WERI-Rb-1 (cell line): ENCODE measurements at regions not wholly inside any gene's neighbourhood (a gene's known extent, or its start where the extent isn't known, plus 50 kb on each side); places are given as distances from the start of the nearest gene placed in this dataset.

ENCODE experiments used
- DNase-seq: peaks from one replicate; pipeline ENCODE4 v3.0.0-alpha.2; 2020
- H3K27ac ChIP-seq: fragments of 250-450 bp; sonication (Bioruptor Pico); 2 replicates; pipeline ENCODE4 v1.5.1; 2020; ENCODE audit warnings: mild to moderate bottlenecking, moderate library complexity
- H3K27me3 ChIP-seq: fragments of 250-450 bp; sonication (Bioruptor Pico); 2 replicates; pipeline ENCODE4 v1.5.1; 2021; ENCODE audit warnings: mild to moderate bottlenecking, low read depth, moderate library complexity; ENCODE audit not compliant: insufficient read depth, severe bottlenecking
- H3K36me3 ChIP-seq: fragments of 250-450 bp; sonication (Bioruptor Pico); 2 replicates; pipeline ENCODE4 v1.5.1; 2020; ENCODE audit warnings: mild to moderate bottlenecking, moderate library complexity
- H3K4me3 ChIP-seq: 2 replicates; pipeline ENCODE4 v1.5.1; 2011; ENCODE audit warnings: low read depth, mild to moderate bottlenecking, control low read depth, low read length
- H3K9me3 ChIP-seq: fragments of 250-450 bp; sonication (Bioruptor Pico); 2 replicates; pipeline ENCODE4 v1.5.1; 2021; ENCODE audit warnings: mild to moderate bottlenecking, moderate library complexity; ENCODE audit not compliant: severe bottlenecking
- TF ChIP-seq, protein P1 (sequence below): IDR thresholded peaks from 2 replicates; pipeline ENCODE4 v1.5.1; 2011; ENCODE audit warnings: low read depth, mild to moderate bottlenecking, control low read depth, inconsistent platforms, low read length

DNA sequence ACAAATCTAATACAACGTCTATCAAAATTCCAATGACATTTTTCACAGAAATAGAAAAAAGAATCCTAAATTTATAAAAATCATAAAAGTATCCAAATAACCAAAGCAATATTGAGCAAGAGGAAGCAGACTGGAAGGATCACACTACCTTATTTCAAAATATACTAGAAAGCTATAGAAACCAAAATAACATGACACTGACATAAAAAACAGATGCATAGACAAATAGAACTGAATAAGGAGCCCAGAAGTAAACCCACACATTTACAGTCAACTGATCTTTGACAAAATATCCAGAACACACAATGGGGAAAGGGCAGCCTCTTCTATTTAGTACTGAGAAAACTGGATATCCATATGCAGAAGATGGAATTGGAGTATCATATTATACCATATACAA is 217.5 kb downstream of the MACC1 start:
- DNase-seq: no peak
- H3K27ac ChIP-seq: no peak overlapping the region
- no peaks in the 10 kb centered on the region for H3K36me3 ChIP-seq
- TF ChIP-seq, protein P1, sequence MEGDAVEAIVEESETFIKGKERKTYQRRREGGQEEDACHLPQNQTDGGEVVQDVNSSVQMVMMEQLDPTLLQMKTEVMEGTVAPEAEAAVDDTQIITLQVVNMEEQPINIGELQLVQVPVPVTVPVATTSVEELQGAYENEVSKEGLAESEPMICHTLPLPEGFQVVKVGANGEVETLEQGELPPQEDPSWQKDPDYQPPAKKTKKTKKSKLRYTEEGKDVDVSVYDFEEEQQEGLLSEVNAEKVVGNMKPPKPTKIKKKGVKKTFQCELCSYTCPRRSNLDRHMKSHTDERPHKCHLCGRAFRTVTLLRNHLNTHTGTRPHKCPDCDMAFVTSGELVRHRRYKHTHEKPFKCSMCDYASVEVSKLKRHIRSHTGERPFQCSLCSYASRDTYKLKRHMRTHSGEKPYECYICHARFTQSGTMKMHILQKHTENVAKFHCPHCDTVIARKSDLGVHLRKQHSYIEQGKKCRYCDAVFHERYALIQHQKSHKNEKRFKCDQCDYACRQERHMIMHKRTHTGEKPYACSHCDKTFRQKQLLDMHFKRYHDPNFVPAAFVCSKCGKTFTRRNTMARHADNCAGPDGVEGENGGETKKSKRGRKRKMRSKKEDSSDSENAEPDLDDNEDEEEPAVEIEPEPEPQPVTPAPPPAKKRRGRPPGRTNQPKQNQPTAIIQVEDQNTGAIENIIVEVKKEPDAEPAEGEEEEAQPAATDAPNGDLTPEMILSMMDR: no peak
- H3K9me3 ChIP-seq: no peaks in the 10 kb centered on the region
- H3K27me3 ChIP-seq: no peaks in the 10 kb centered on the region
- H3K4me3 ChIP-seq: no peak overlapping the region

DNA sequence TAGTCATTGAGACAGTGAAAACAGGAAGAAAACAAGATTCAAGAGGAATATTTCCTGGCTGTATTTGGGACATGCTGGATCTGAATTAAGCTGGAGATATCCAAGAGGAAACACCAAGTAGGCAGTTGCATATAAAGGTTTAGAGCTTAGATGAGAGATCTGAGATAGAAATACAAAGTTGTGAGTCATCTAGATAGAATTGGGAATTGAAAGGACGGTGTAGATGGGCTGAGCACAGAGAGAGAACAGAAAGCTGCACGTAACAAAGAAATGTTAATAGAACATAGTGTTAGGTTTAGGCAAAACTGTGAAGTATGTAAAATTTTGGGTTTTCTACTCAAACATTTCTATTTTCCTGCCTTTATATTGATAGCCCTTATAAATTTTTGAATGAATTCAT is 218.5 kb upstream of the TMEM196 start:
- Histone ChIP-seq H3K4me3 (no peak overlapping the region), H3K36me3 (no peaks in the 10 kb centered on the region), H3K9me3 (no peaks in the 10 kb centered on the region), H3K27ac (no peak overlapping the region), H3K27me3 (no peaks in the 10 kb centered on the region)
- DNase-seq: no peak
- TF ChIP-seq, protein P1: no peak

DNA sequence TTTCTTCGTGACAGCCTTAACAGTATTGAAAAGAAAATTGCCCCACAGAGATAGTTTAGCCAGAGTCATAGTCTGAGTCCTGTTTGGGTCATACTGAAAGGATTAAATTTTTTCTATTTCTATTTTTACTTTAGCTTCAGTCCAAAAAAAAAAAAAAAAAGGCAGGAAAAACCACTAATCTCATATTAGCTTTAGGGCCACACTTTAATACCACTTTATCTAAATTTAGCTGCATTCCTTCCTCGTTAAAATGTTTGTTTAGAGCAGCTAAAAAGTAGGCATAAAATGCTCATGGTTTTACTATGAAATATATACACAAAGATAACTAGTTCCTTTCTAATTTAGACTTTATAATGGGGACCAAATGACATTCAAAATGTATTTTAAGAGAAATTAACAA is 216.5 kb upstream of the TMEM196 start:
- no peaks in the 10 kb centered on the region for H3K27me3 ChIP-seq
- H3K9me3 ChIP-seq: no peaks in the 10 kb centered on the region
- no peak for DNase-seq
- no peak overlapping the region for H3K27ac ChIP-seq
- TF ChIP-seq, protein P1: no peak
- no peak overlapping the region for H3K4me3 ChIP-seq
- no peaks in the 10 kb centered on the region for H3K36me3 ChIP-seq

DNA sequence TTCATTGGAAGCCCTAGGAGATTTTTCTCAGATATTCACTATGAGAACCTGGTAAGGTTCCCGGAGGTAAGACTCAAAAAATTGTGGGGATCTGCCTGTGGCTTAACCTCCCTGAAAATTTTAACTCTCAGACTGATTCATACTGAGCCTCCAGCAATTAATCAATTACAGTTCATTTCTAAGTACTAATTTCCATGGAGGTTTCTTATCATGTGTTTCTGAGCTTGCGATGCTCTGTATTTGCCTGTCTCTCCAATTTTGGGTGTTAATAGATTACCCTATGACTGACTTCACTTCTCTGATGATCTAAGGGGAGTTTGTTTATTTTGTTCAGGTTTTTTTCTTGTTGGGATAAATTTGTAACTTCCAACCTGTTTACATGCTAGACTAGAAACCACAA is 215.4 kb upstream of the TMEM196 start:
- Histone ChIP-seq H3K36me3 (no peaks in the 10 kb centered on the region), H3K27me3 (no peaks in the 10 kb centered on the region), H3K4me3 (no peak overlapping the region), H3K9me3 (no peaks in the 10 kb centered on the region), H3K27ac (no peak overlapping the region)
- TF ChIP-seq, protein P1: no peak
- no peak for DNase-seq

DNA sequence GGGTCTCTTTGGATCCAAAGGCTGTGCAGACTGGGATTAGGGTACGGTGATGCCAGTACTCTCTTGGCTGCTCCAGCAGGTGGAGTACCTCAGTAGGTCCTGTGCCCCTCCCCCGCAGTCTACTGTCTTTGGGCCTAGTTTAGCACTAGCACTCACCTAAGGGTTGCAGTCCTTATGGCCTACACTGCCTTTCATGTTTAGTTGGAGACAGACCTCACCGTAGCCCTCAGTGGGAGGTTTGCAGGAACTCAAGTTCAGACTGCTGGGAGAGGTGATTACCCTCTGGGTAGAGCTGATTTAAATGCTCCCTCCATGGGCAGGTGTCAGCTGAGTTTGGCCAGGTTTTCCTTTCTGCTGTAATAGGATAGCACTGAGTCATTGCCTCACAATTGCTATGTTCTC is 210.8 kb upstream of the TMEM196 start:
- H3K27ac ChIP-seq: no peak overlapping the region
- H3K27me3 ChIP-seq: no peaks in the 10 kb centered on the region
- DNase-seq: peak; percentile 42
- no peak overlapping the region for H3K4me3 ChIP-seq
- no peaks in the 10 kb centered on the region for H3K36me3 ChIP-seq
- H3K9me3 ChIP-seq: no peaks in the 10 kb centered on the region
- TF ChIP-seq, protein P1: peak; percentile 53; the same call in 1 of the 2 replicates
